GM19438 (cell line): ENCODE measurements at regions not wholly inside any gene's neighbourhood (a gene's known extent, or its start where the extent isn't known, plus 50 kb on each side); places are given as distances from the start of the nearest gene placed in this dataset.
"Not testable (repeated sequence)": the region's sequence is repeated elsewhere in the genome, so short reads cannot be mapped to it uniquely, and the experiment has no call there.

Experiments
- ATAC-seq: cut with Tn5 transposase; IDR thresholded peaks from one replicate; pipeline ENCODE4 v1.9.1; 2021; ENCODE audit warnings: low read depth; ENCODE audit not compliant: unreplicated experiment

GRCh38 chr6:134622382-134623173, 304.7 kb upstream of the SGK1 start:
- no peak for ATAC-seq

GRCh38 chr6:134621858-134622257, 303.9 kb upstream of the SGK1 start:
- no peak for ATAC-seq

GRCh38 chr6:134619789-134620188, 301.9 kb upstream of the SGK1 start:
- no peak for ATAC-seq

GRCh38 chr6:134619077-134619476, 301.2 kb upstream of the SGK1 start:
- ATAC-seq: peak; percentile 77

- no peak for ATAC-seq
Observed at GRCh38 chr6:134614606-134615485, 296.9 kb upstream of the SGK1 start.

- ATAC-seq: not testable (repeated sequence)
Observed at GRCh38 chr6:134612128-134612527, 294.2 kb upstream of the SGK1 start.

GRCh38 chr6:134610411-134610810, 292.5 kb upstream of the SGK1 start:
- ATAC-seq: no peak

- no peak for ATAC-seq
Observed at GRCh38 chr6:134609716-134610261, 291.9 kb upstream of the SGK1 start.

GRCh38 chr6:134607411-134607810, 289.5 kb upstream of the SGK1 start:
- ATAC-seq: no peak

- ATAC-seq: no peak
Observed at GRCh38 chr6:134605034-134605433, 287.1 kb upstream of the SGK1 start.

GRCh38 chr6:134604014-134604676, 286.2 kb upstream of the SGK1 start:
- ATAC-seq: no peak

- no peak for ATAC-seq
Observed at GRCh38 chr6:134603561-134603960, 285.6 kb upstream of the SGK1 start.

- no peak for ATAC-seq
Observed at GRCh38 chr6:134602123-134602522, 284.2 kb upstream of the SGK1 start.

- no peak for ATAC-seq
Observed at GRCh38 chr6:134600671-134601070, 282.8 kb upstream of the SGK1 start.

GRCh38 chr6:134599079-134599478, 281.2 kb upstream of the SGK1 start:
- ATAC-seq: no peak

GRCh38 chr6:134596191-134596590, 278.3 kb upstream of the SGK1 start:
- ATAC-seq: no peak

- no peak for ATAC-seq
Observed at GRCh38 chr6:134594881-134595280, 277.0 kb upstream of the SGK1 start.

GRCh38 chr6:134593887-134594286, 276.0 kb upstream of the SGK1 start:
- no peak for ATAC-seq

- no peak for ATAC-seq
Observed at GRCh38 chr6:134593442-134593841, 275.5 kb upstream of the SGK1 start.

- no peak for ATAC-seq
Observed at GRCh38 chr6:134593024-134593423, 275.1 kb upstream of the SGK1 start.

- no peak for ATAC-seq
Observed at GRCh38 chr6:134590449-134590848, 272.5 kb upstream of the SGK1 start.
